ENCODE measurements at regions not wholly inside any gene's neighbourhood (a gene's known extent, or its start where the extent isn't known, plus 50 kb on each side); places are given as distances from the start of the nearest gene placed in this dataset.

DNA sequence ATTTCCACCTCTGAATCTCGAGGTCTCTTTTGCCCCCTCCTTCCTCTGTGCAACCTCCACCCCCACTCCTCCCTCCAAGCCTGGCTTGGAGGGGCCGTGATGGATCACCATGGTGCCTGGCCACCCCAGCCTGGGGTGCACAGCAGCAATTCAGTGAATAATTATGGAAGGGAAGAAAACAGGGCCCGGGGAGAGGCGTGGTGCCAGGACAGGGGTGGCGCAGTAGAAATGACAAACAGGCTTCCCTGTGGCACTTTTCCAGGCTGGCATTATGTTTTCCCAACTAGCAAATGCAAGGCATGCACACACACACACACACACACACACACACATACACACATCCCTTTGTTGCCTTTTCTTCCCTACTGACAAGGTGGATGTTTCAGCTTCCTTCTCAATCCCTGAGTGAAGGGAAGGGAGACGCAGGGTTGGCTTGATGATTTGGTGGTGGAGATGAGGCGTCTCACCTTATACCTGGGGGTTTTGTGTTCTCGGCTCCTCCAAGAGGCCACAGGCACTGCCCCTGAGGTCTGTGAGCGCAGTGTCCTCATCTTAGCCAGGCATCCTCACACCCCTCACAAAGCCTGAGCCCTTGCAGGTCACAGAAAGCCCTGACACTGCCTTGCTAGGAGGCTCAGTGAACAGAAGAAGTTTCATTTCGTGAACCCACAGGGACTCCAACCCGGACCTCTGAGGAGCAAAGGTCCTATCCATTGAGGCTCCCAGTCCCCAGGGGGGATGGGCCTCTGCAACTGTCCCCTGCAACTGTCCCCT is 215.8 kb downstream of the MATN1 start:
- no peaks in the 10 kb centered on the region for H3K4me1 ChIP-seq (ENCODE audit: control insufficient read depth, insufficient read depth, low read length)
- no peak overlapping the region for H3K27ac ChIP-seq (ENCODE audit: low read length)
- H3K27me3 ChIP-seq (ENCODE audit: control insufficient read depth, insufficient read depth, low read length) = no peaks in the 10 kb centered on the region
- WGBS (ENCODE audit: insufficient coverage, insufficient read length) = no CpG with 5 or more reads among the region's 11 CpGs
- H3K36me3 ChIP-seq (ENCODE audit: control insufficient read depth, insufficient read depth, low read length) = no peaks in the 10 kb centered on the region
- H3K4me3 ChIP-seq (ENCODE audit: low read length) = no peak overlapping the region
- H3K9me3 ChIP-seq (ENCODE audit: control insufficient read depth, insufficient read depth, low read length) = no peaks in the 10 kb centered on the region
- DNase-seq (ENCODE audit: low read depth, low spot score) = no peak

- Histone ChIP-seq H3K4me3 (ENCODE audit: low read length) (no peak overlapping the region), H3K27ac (ENCODE audit: low read length) (no peak overlapping the region), H3K4me1 (ENCODE audit: control insufficient read depth, insufficient read depth, low read length) (no peaks in the 10 kb centered on the region), H3K36me3 (ENCODE audit: control insufficient read depth, insufficient read depth, low read length) (no peaks in the 10 kb centered on the region), H3K9me3 (ENCODE audit: control insufficient read depth, insufficient read depth, low read length) (no peaks in the 10 kb centered on the region), H3K27me3 (ENCODE audit: control insufficient read depth, insufficient read depth, low read length) (no peaks in the 10 kb centered on the region)
- WGBS (ENCODE audit: insufficient coverage, insufficient read length) = no CpG with 5 or more reads among the region's 2 CpGs
- DNase-seq (ENCODE audit: low read depth, low spot score) = no peak
These were observed 216.4 kb downstream of the MATN1 start for GRCh38 chr1:30507016-30507312.

DNA sequence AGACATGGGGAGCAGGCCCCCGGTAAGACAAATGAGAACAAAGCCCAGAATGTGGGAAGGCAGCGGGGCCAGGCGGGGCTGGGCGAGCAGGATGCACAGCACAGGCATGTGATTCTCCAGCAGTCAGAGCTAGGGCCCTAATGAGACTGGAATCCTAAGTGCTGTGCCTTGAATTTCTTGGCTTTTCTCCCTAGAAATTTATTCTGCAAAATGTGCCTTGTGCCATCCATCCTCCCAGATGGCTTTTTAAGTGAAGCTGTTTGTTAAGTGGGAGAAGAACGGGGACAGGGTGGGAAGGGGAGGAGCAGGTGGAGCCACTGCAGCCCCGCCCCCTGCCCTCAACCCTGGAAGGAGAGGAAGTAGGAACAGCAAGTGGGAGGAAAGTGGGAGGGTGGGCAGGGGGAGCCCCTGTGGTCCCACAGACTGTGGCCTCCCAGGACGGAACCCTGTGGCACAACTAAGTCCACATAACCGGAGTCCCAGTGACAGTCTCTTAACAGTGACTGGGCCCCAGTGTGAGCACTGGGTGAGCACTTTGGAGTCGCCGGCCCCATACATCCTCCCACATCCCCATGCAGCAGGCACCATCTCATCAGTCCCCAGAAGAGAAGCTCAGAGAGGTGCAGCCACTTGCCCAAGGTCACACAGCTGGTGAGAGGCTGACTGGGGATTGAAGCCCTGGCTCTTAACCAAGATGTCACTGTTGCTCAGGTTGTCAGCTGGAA is 216.9 kb downstream of the MATN1 start:
- H3K36me3 ChIP-seq (ENCODE audit: control insufficient read depth, insufficient read depth, low read length) = no peaks in the 10 kb centered on the region
- DNase-seq (ENCODE audit: low read depth, low spot score) = no peak
- no peak overlapping the region for H3K27ac ChIP-seq (ENCODE audit: low read length)
- H3K9me3 ChIP-seq (ENCODE audit: control insufficient read depth, insufficient read depth, low read length) = no peaks in the 10 kb centered on the region
- no peak overlapping the region for H3K4me3 ChIP-seq (ENCODE audit: low read length)
- no CpG with 5 or more reads among the region's 10 CpGs for WGBS (ENCODE audit: insufficient coverage, insufficient read length)
- no peaks in the 10 kb centered on the region for H3K4me1 ChIP-seq (ENCODE audit: control insufficient read depth, insufficient read depth, low read length)
- H3K27me3 ChIP-seq (ENCODE audit: control insufficient read depth, insufficient read depth, low read length) = no peaks in the 10 kb centered on the region

DNA sequence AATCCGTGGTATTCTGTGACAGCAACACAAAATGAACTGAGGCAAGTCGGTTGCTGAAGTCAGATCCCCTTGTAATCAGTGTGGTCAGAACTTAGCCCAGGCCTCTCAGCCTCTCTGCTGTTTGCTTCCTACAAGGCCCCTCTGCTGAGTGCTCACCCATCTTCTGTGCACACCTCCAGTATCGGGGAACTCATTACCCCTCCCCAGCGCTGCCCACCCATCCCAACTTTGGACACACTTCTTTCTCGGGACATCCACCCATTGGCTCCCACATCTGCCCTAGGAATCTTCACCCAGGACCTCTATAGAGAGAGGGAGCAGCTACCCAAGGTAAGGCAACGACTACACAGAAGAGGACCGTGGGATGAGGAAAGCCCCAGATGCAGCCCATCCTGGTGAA is 217.5 kb downstream of the MATN1 start:
- no CpG with 5 or more reads among the region's 7 CpGs for WGBS (ENCODE audit: insufficient coverage, insufficient read length)

GRCh38 chr1:30492451-30492850 is 230.9 kb downstream of the MATN1 start:
- no peak overlapping the region for H3K27ac ChIP-seq (ENCODE audit: low read length)
- no peaks in the 10 kb centered on the region for H3K27me3 ChIP-seq (ENCODE audit: control insufficient read depth, insufficient read depth, low read length)
- no peaks in the 10 kb centered on the region for H3K4me1 ChIP-seq (ENCODE audit: control insufficient read depth, insufficient read depth, low read length)
- H3K36me3 ChIP-seq (ENCODE audit: control insufficient read depth, insufficient read depth, low read length) = no peaks in the 10 kb centered on the region; the same call in 1 of the 2 replicates
- WGBS (ENCODE audit: insufficient coverage, insufficient read length) = no CpG with 5 or more reads among the region's 6 CpGs
- no peak overlapping the region for H3K4me3 ChIP-seq (ENCODE audit: low read length)
- DNase-seq (ENCODE audit: low read depth, low spot score) = no peak
- peaks cover 1% of the 10 kb centered on the region; the same call in 1 of the 2 replicates for H3K9me3 ChIP-seq (ENCODE audit: control insufficient read depth, insufficient read depth, low read length)

More for the DNA sequence above, 217.5 kb downstream of the MATN1 start:
- DNase-seq (ENCODE audit: low read depth, low spot score) = no peak
- H3K27ac ChIP-seq (ENCODE audit: low read length) = no peak overlapping the region
- no peaks in the 10 kb centered on the region for H3K27me3 ChIP-seq (ENCODE audit: control insufficient read depth, insufficient read depth, low read length)
- no peaks in the 10 kb centered on the region for H3K4me1 ChIP-seq (ENCODE audit: control insufficient read depth, insufficient read depth, low read length)
- H3K9me3 ChIP-seq (ENCODE audit: control insufficient read depth, insufficient read depth, low read length) = no peaks in the 10 kb centered on the region
- H3K36me3 ChIP-seq (ENCODE audit: control insufficient read depth, insufficient read depth, low read length) = no peaks in the 10 kb centered on the region
- H3K4me3 ChIP-seq (ENCODE audit: low read length) = no peak overlapping the region

GRCh38 chr1:30491831-30492230 is 231.6 kb downstream of the MATN1 start:
- no peaks in the 10 kb centered on the region; the same call in 1 of the 2 replicates for H3K36me3 ChIP-seq (ENCODE audit: control insufficient read depth, insufficient read depth, low read length)
- no peak overlapping the region for H3K27ac ChIP-seq (ENCODE audit: low read length)
- no peaks in the 10 kb centered on the region for H3K4me1 ChIP-seq (ENCODE audit: control insufficient read depth, insufficient read depth, low read length)
- peaks cover 1% of the 10 kb centered on the region; the same call in 1 of the 2 replicates for H3K9me3 ChIP-seq (ENCODE audit: control insufficient read depth, insufficient read depth, low read length)
- no peak overlapping the region for H3K4me3 ChIP-seq (ENCODE audit: low read length)
- no peak for DNase-seq (ENCODE audit: low read depth, low spot score)
- H3K27me3 ChIP-seq (ENCODE audit: control insufficient read depth, insufficient read depth, low read length) = no peaks in the 10 kb centered on the region
- WGBS (ENCODE audit: insufficient coverage, insufficient read length) = no CpG with 5 or more reads among the region's 4 CpGs

- peaks cover 1% of the 10 kb centered on the region; the same call in 1 of the 2 replicates for H3K9me3 ChIP-seq (ENCODE audit: control insufficient read depth, insufficient read depth, low read length)
These were observed 232.8 kb downstream of the MATN1 start for GRCh38 chr1:30490554-30491053.

DNA sequence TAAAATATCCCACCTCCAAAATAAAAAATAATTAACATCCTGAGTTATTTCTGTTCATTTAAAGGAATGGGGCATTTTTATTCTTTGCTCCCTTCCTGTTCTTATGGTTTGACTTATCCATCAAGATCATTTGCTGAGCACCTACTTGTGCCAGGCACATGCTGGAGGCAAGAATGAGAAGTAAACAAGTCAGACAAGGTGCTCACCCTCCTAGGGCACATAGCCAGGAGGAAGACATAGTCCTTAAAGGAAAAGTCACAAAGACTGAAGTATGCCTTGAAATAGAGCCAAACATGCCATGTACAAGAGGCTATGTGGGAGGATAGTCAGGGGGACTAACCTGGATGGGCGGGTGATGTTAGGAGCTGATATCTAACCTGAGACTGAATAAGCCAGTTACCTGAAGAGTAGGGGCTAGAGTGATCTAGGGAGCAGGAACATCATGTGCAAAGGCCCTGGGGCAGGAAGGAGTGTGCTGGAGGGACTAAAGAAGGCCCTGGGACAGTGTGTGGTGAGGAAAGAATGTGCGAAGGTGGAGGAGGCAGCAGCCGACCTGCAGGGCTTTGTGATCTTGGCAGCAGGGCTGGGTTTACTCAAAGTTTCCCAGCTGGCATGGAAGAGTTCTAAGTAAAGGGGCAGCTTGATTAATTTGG is 233.5 kb downstream of the MATN1 start:
- no CpG with 5 or more reads among the region's 3 CpGs for WGBS (ENCODE audit: insufficient coverage, insufficient read length)
- no peak overlapping the region for H3K27ac ChIP-seq (ENCODE audit: low read length)
- no peaks in the 10 kb centered on the region for H3K27me3 ChIP-seq (ENCODE audit: control insufficient read depth, insufficient read depth, low read length)
- H3K36me3 ChIP-seq (ENCODE audit: control insufficient read depth, insufficient read depth, low read length) = no peaks in the 10 kb centered on the region; the same call in 1 of the 2 replicates
- no peaks in the 10 kb centered on the region for H3K4me1 ChIP-seq (ENCODE audit: control insufficient read depth, insufficient read depth, low read length)
- no peak for DNase-seq (ENCODE audit: low read depth, low spot score)
- H3K9me3 ChIP-seq (ENCODE audit: control insufficient read depth, insufficient read depth, low read length) = peaks cover 1% of the 10 kb centered on the region; the same call in 1 of the 2 replicates
- no peak overlapping the region for H3K4me3 ChIP-seq (ENCODE audit: low read length)

More at GRCh38 chr1:30490554-30491053, 232.8 kb downstream of the MATN1 start:
- no CpG with 5 or more reads among the region's 3 CpGs for WGBS (ENCODE audit: insufficient coverage, insufficient read length)
- no peak overlapping the region for H3K4me3 ChIP-seq (ENCODE audit: low read length)
- no peak overlapping the region for H3K27ac ChIP-seq (ENCODE audit: low read length)
- no peaks in the 10 kb centered on the region for H3K27me3 ChIP-seq (ENCODE audit: control insufficient read depth, insufficient read depth, low read length)
- DNase-seq (ENCODE audit: low read depth, low spot score) = no peak
- no peaks in the 10 kb centered on the region; the same call in 1 of the 2 replicates for H3K36me3 ChIP-seq (ENCODE audit: control insufficient read depth, insufficient read depth, low read length)
- H3K4me1 ChIP-seq (ENCODE audit: control insufficient read depth, insufficient read depth, low read length) = no peaks in the 10 kb centered on the region

- no peak for DNase-seq (ENCODE audit: low read depth, low spot score)
- no peaks in the 10 kb centered on the region for H3K27me3 ChIP-seq (ENCODE audit: control insufficient read depth, insufficient read depth, low read length)
- H3K4me1 ChIP-seq (ENCODE audit: control insufficient read depth, insufficient read depth, low read length) = no peaks in the 10 kb centered on the region
- H3K9me3 ChIP-seq (ENCODE audit: control insufficient read depth, insufficient read depth, low read length) = peaks cover 4% of the 10 kb centered on the region
- H3K36me3 ChIP-seq (ENCODE audit: control insufficient read depth, insufficient read depth, low read length) = no peaks in the 10 kb centered on the region; the same call in 1 of the 2 replicates
- no peak overlapping the region for H3K4me3 ChIP-seq (ENCODE audit: low read length)
- H3K27ac ChIP-seq (ENCODE audit: low read length) = no peak overlapping the region
These were observed 235.0 kb downstream of the MATN1 start for GRCh38 chr1:30488324-30488913.

GRCh38 chr1:30487042-30487441 is 236.3 kb downstream of the MATN1 start:
- WGBS (ENCODE audit: insufficient coverage, insufficient read length) = no CpG with 5 or more reads among the region's 4 CpGs

More at GRCh38 chr1:30487042-30487441, 236.3 kb downstream of the MATN1 start:
- no peak overlapping the region for H3K27ac ChIP-seq (ENCODE audit: low read length)
- H3K4me3 ChIP-seq (ENCODE audit: low read length) = no peak overlapping the region
- peaks cover 4% of the 10 kb centered on the region for H3K9me3 ChIP-seq (ENCODE audit: control insufficient read depth, insufficient read depth, low read length)
- DNase-seq (ENCODE audit: low read depth, low spot score) = no peak
- no peaks in the 10 kb centered on the region for H3K27me3 ChIP-seq (ENCODE audit: control insufficient read depth, insufficient read depth, low read length)
- H3K36me3 ChIP-seq (ENCODE audit: control insufficient read depth, insufficient read depth, low read length) = no peaks in the 10 kb centered on the region
- no peaks in the 10 kb centered on the region for H3K4me1 ChIP-seq (ENCODE audit: control insufficient read depth, insufficient read depth, low read length)
